GM12878 (cell line): ENCODE measurements at regions not wholly inside any gene's neighbourhood (a gene's known extent, or its start where the extent isn't known, plus 50 kb on each side); places are given as distances from the start of the nearest gene placed in this dataset.

Experiments used
- ATAC-seq: fragments of 200-7000 bp; cut with Tn5 transposase; 3 replicates; pipeline ENCODE4 v1.9.1; 2020; ENCODE audit warnings: mild to moderate bottlenecking, moderate library complexity
- BruUV-seq: library from RNA; stranded (reverse); fragments of 400-500 nt; replicated peaks from 2 replicates; lab custom pipeline; 2021; lab: Mats Ljungman, UMichigan
- CTCF ChIA-PET: fragments of 300-600 bp; sonication (Branson Sonifier 250); formaldehyde crosslinking; extraction: SDS; loops from one replicate; lab custom pipeline; 2021; ENCODE audit warnings: inconsistent platforms; lab: Yijun Ruan, JAX
- POLR2A ChIA-PET: fragments of 350-600 bp; formaldehyde crosslinking; extraction: SDS; loops from one replicate; lab custom pipeline; 2021; ENCODE audit warnings: inconsistent platforms; lab: Charles Lee
- RAD21 ChIA-PET: fragments of 300-600 bp; sonication (Branson Sonifier 250); formaldehyde crosslinking; loops from one replicate; lab custom pipeline; 2023; ENCODE audit warnings: antibody characterized with exemption; ENCODE audit not compliant: unreplicated experiment; lab: Charles Lee
- SMC1A ChIA-PET: fragments of 300-600 bp; sonication (Branson Sonifier 250); formaldehyde crosslinking; loops from one replicate; lab custom pipeline; 2023; ENCODE audit not compliant: unreplicated experiment, uncharacterized antibody; lab: Charles Lee
- DNase-seq: peaks from one replicate; pipeline ENCODE4 v3.0.0-alpha.2; 2011; ENCODE audit warnings: low read depth, low spot score
- FAIRE-seq: peaks from 3 replicates; lab custom pipeline; 2011; peaks lifted over from hg19 to GRCh38; lab: Jason Lieb, UNC
- H2AFZ ChIP-seq: 2 replicates; pipeline ENCODE4 v1.6.0; 2011; ENCODE audit warnings: low read depth, low read length, control low read depth; ENCODE audit not compliant: control insufficient read depth
- H3K27ac ChIP-seq: 2 replicates; pipeline ENCODE4 v1.5.1; 2011; ENCODE audit warnings: control low read depth; ENCODE audit not compliant: control insufficient read depth, insufficient read depth
- H3K27me3 ChIP-seq, 2 experiments: replicated peaks in 1 of 2; 2 replicates each; pipeline versions ENCODE4 v1.6.0 to v1.6.1; 2011; ENCODE audit warnings: low read length in 1 of 2; ENCODE audit not compliant: control insufficient read depth in 2 of 2, insufficient read depth in 2 of 2
- H3K36me3 ChIP-seq, 2 experiments: 2 replicates each; pipeline ENCODE4 v1.5.1; 2011; ENCODE audit warnings: low read length in 1 of 2; ENCODE audit not compliant: control insufficient read depth in 2 of 2, insufficient read depth in 2 of 2
- H3K4me1 ChIP-seq: 2 replicates; pipeline ENCODE4 v1.6.1; 2011; ENCODE audit warnings: mild to moderate bottlenecking, low read length, moderate library complexity, mixed read lengths; ENCODE audit not compliant: control insufficient read depth, insufficient read depth
- H3K4me2 ChIP-seq: 2 replicates; pipeline ENCODE4 v1.6.0; 2011; ENCODE audit warnings: control low read depth; ENCODE audit not compliant: control insufficient read depth, insufficient read depth
- H3K4me3 ChIP-seq: fragments of 200-600 bp; sonication (generic); 2 replicates; pipeline ENCODE4 v1.5.1; 2016
- H3K79me2 ChIP-seq: 2 replicates; pipeline ENCODE4 v1.6.0; 2011; ENCODE audit warnings: low read length; ENCODE audit not compliant: control insufficient read depth, insufficient read depth
- H3K9ac ChIP-seq: 2 replicates; pipeline ENCODE4 v1.8.0; 2011; ENCODE audit warnings: low read length, control low read depth, mixed read lengths; ENCODE audit not compliant: control insufficient read depth, insufficient read depth
- H3K9me3 ChIP-seq: replicated peaks from 3 replicates; pipeline ENCODE4 v1.5.1; 2011; ENCODE audit warnings: mild to moderate bottlenecking, low read length; ENCODE audit not compliant: control insufficient read depth, insufficient read depth
- H4K20me1 ChIP-seq: 2 replicates; pipeline ENCODE4 v1.6.0; 2011; ENCODE audit not compliant: control insufficient read depth, insufficient read depth
- BRCA1 ChIP-seq: IDR thresholded peaks from 2 replicates; pipeline ENCODE4 v1.6.1; 2011; ENCODE audit warnings: low read depth, low read length, improper control_type of control experiment
- CREB1 ChIP-seq: IDR thresholded peaks from 2 replicates; pipeline ENCODE4 v1.6.1; 2012; ENCODE audit warnings: low read depth, mild to moderate bottlenecking, inconsistent platforms
- CUX1 ChIP-seq: IDR thresholded peaks from 2 replicates; pipeline ENCODE4 v1.6.1; 2012; ENCODE audit warnings: improper control_type of control experiment, low read depth, low read length; ENCODE audit not compliant: insufficient replicate concordance
- E2F4 ChIP-seq: IDR thresholded peaks from 2 replicates; pipeline ENCODE4 v1.6.1; 2012; ENCODE audit warnings: low read depth, low read length, improper control_type of control experiment
- EZH2 ChIP-seq: IDR thresholded peaks from 2 replicates; pipeline ENCODE4 v1.6.1; 2012; ENCODE audit warnings: low read depth, mild to moderate bottlenecking, control low read depth, inconsistent platforms, low read length, borderline replicate concordance; ENCODE audit not compliant: control insufficient read depth
- KLF5 ChIP-seq: fragments of 450-650 bp; IDR thresholded peaks from 2 replicates; pipeline ENCODE4 v1.6.1; 2014; ENCODE audit warnings: mild to moderate bottlenecking; ENCODE audit not compliant: partially characterized antibody
- ZSCAN29 ChIP-seq: fragments of 450-650 bp; IDR thresholded peaks from 2 replicates; pipeline ENCODE4 v1.6.1; 2017; ENCODE audit warnings: mild to moderate bottlenecking, moderate library complexity
- WGBS: methylation state at CpG from one replicate; pipeline ENCODE4 v1.1.6; 2016; ENCODE audit warnings: low lambda C conversion rate; ENCODE audit not compliant: insufficient replicate concordance, insufficient coverage; ENCODE audit errors: missing lambda C conversion rate; 5-methylcytosine and 5-hydroxymethylcytosine counted together
- in situ Hi-C: fragments of 300-500 bp; cut with MboI; formaldehyde crosslinking; loops from 9 replicates; pipeline ENCODE4 v1.14.3; 2018; ENCODE audit warnings: mixed read lengths
- intact Hi-C: fragments of 100-400 bp; cut with micrococcal nuclease; formaldehyde crosslinking; loops from one replicate; pipeline ENCODE4 v1.14.2; 2022; ENCODE audit not compliant: unreplicated experiment
- TF ChIP-seq, protein P1 (sequence below): fragments of 450-650 bp; IDR thresholded peaks from 2 replicates; pipeline ENCODE4 v1.6.1; 2017; ENCODE audit warnings: mild to moderate bottlenecking, moderate library complexity
- TF ChIP-seq, protein P2 (sequence below): fragments of 450-650 bp; IDR thresholded peaks from 2 replicates; pipeline ENCODE4 v1.6.1; 2017; ENCODE audit warnings: borderline replicate concordance
- TF ChIP-seq, protein P3 (sequence below): IDR thresholded peaks from 2 replicates; pipeline ENCODE4 v1.6.1; 2011; ENCODE audit warnings: low read depth, low read length, improper control_type of control experiment, borderline replicate concordance

DNA sequence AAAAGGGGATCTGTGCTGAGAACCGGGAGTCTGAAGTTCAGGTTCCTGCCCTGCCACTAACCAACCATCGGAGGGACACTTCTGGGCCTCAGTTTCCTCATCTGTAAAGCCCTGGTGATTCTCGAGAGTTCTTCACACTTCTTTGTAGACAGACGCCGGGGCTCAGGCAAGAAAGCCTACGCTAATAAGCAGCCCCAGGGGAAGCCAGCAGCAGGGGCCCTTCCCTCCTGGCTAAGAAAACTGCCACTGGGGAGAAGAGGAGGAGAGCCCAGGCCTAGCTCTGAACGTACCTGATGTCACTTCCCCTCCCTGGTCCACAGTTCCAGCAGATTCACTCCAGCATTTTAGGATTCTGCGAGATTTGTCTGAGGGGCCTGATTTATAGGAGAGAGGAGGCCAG lies 76.0 kb downstream of the CAMK2N1 start (continued):
- TF ChIP-seq E2F4, result no peak
- no peak for TF ChIP-seq KLF5
- TF ChIP-seq CUX1, result no peak
- no peak for TF ChIP-seq EZH2

- intact Hi-C loops, result no loop called here
- ChIA-PET RAD21 (no interaction called here), SMC1A (interaction anchor here (0.6 kb wide), 1 partner anchor 7 kb away, joined by 3 read pairs; no protein-coding TSS in a partner anchor), CTCF (no interaction called here), POLR2A (no interaction called here)
- no peak for FAIRE-seq
- Histone ChIP-seq H3K9me3 (no peaks in the 10 kb centered on the region), H3K36me3 (no peaks in the 10 kb centered on the region), H3K9ac (no peak overlapping the region), H3K4me1 (no peaks in the 10 kb centered on the region), H3K4me2 (no peak overlapping the region), H3K79me2 (no peaks in the 10 kb centered on the region), H4K20me1 (no peaks in the 10 kb centered on the region), H3K4me3 (no peak overlapping the region), H3K27ac (no peak overlapping the region), H3K27me3 (peaks cover 8% of the 10 kb centered on the region in 2 experiments), H2AFZ (no peak overlapping the region)
- in situ Hi-C loops, result no loop called here
- no peak for DNase-seq
- BruUV-seq, result no TSS peak
- no peak for ATAC-seq
- WGBS, result 36% methylated on average over 3 of the region's 3 CpGs
- TF ChIP-seq, protein P1, sequence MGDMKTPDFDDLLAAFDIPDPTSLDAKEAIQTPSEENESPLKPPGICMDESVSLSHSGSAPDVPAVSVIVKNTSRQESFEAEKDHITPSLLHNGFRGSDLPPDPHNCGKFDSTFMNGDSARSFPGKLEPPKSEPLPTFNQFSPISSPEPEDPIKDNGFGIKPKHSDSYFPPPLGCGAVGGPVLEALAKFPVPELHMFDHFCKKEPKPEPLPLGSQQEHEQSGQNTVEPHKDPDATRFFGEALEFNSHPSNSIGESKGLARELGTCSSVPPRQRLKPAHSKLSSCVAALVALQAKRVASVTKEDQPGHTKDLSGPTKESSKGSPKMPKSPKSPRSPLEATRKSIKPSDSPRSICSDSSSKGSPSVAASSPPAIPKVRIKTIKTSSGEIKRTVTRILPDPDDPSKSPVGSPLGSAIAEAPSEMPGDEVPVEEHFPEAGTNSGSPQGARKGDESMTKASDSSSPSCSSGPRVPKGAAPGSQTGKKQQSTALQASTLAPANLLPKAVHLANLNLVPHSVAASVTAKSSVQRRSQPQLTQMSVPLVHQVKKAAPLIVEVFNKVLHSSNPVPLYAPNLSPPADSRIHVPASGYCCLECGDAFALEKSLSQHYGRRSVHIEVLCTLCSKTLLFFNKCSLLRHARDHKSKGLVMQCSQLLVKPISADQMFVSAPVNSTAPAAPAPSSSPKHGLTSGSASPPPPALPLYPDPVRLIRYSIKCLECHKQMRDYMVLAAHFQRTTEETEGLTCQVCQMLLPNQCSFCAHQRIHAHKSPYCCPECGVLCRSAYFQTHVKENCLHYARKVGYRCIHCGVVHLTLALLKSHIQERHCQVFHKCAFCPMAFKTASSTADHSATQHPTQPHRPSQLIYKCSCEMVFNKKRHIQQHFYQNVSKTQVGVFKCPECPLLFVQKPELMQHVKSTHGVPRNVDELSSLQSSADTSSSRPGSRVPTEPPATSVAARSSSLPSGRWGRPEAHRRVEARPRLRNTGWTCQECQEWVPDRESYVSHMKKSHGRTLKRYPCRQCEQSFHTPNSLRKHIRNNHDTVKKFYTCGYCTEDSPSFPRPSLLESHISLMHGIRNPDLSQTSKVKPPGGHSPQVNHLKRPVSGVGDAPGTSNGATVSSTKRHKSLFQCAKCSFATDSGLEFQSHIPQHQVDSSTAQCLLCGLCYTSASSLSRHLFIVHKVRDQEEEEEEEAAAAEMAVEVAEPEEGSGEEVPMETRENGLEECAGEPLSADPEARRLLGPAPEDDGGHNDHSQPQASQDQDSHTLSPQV, result no peak
- TF ChIP-seq BRCA1 (no peak), ZSCAN29 (no peak), CREB1 (no peak)
- TF ChIP-seq, protein P2, sequence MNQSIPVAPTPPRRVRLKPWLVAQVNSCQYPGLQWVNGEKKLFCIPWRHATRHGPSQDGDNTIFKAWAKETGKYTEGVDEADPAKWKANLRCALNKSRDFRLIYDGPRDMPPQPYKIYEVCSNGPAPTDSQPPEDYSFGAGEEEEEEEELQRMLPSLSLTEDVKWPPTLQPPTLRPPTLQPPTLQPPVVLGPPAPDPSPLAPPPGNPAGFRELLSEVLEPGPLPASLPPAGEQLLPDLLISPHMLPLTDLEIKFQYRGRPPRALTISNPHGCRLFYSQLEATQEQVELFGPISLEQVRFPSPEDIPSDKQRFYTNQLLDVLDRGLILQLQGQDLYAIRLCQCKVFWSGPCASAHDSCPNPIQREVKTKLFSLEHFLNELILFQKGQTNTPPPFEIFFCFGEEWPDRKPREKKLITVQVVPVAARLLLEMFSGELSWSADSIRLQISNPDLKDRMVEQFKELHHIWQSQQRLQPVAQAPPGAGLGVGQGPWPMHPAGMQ, result no peak
- TF ChIP-seq, protein P3, sequence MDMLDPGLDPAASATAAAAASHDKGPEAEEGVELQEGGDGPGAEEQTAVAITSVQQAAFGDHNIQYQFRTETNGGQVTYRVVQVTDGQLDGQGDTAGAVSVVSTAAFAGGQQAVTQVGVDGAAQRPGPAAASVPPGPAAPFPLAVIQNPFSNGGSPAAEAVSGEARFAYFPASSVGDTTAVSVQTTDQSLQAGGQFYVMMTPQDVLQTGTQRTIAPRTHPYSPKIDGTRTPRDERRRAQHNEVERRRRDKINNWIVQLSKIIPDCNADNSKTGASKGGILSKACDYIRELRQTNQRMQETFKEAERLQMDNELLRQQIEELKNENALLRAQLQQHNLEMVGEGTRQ, result no peak
These were observed 77.0 kb downstream of the CAMK2N1 start for GRCh38 chr1:20409012-20409411.
